GM18502 (cell line): ENCODE measurements at regions not wholly inside any gene's neighbourhood (a gene's known extent, or its start where the extent isn't known, plus 50 kb on each side); places are given as distances from the start of the nearest gene placed in this dataset.

Experiments
- ATAC-seq: cut with Tn5 transposase; IDR thresholded peaks from one replicate; pipeline ENCODE4 v1.9.1; 2021; ENCODE audit warnings: mild to moderate bottlenecking; ENCODE audit not compliant: unreplicated experiment, poor library complexity

- no peak for ATAC-seq
Observed at GRCh38 chr10:2022401-2022800, 285.1 kb upstream of the ADARB2 start.

- no peak for ATAC-seq
Observed at GRCh38 chr10:2020836-2021235, 283.5 kb upstream of the ADARB2 start.

GRCh38 chr10:2019803-2020202 lies 282.5 kb upstream of the ADARB2 start:
- ATAC-seq = no peak

GRCh38 chr10:2019281-2019680 lies 282.0 kb upstream of the ADARB2 start:
- no peak for ATAC-seq

- no peak for ATAC-seq
Observed at GRCh38 chr10:2014541-2014940, 277.2 kb upstream of the ADARB2 start.

- no peak for ATAC-seq
Observed at GRCh38 chr10:2012209-2012608, 274.9 kb upstream of the ADARB2 start.

- ATAC-seq = no peak
Observed at GRCh38 chr10:2011106-2011716, 273.9 kb upstream of the ADARB2 start.

GRCh38 chr10:2005546-2005945 lies 268.2 kb upstream of the ADARB2 start:
- ATAC-seq = no peak

- ATAC-seq = no peak
Observed at GRCh38 chr10:1992930-1993329, 255.6 kb upstream of the ADARB2 start.

- no peak for ATAC-seq
Observed at GRCh38 chr10:1989090-1989489, 251.8 kb upstream of the ADARB2 start.

- no peak for ATAC-seq
Observed at GRCh38 chr10:1981976-1982375, 244.7 kb upstream of the ADARB2 start.

- ATAC-seq = no peak
Observed at GRCh38 chr10:1980459-1980858, 243.1 kb upstream of the ADARB2 start.

- no peak for ATAC-seq
Observed at GRCh38 chr10:1978584-1978983, 241.3 kb upstream of the ADARB2 start.

- ATAC-seq = no peak
Observed at GRCh38 chr10:1977461-1977860, 240.1 kb upstream of the ADARB2 start.

GRCh38 chr10:1972406-1972805 lies 235.1 kb upstream of the ADARB2 start:
- no peak for ATAC-seq

GRCh38 chr10:1968257-1969033 lies 231.1 kb upstream of the ADARB2 start:
- no peak for ATAC-seq

GRCh38 chr10:1966712-1967376 lies 229.5 kb upstream of the ADARB2 start:
- ATAC-seq = no peak

- no peak for ATAC-seq
Observed at GRCh38 chr10:1964476-1964875, 227.2 kb upstream of the ADARB2 start.

GRCh38 chr10:1963341-1963740 lies 226.0 kb upstream of the ADARB2 start:
- no peak for ATAC-seq

- no peak for ATAC-seq
Observed at GRCh38 chr10:1961989-1962388, 224.7 kb upstream of the ADARB2 start.

GRCh38 chr10:1960982-1961381 lies 223.7 kb upstream of the ADARB2 start:
- no peak for ATAC-seq

- no peak for ATAC-seq
Observed at GRCh38 chr10:1957057-1957456, 219.7 kb upstream of the ADARB2 start.
